Peyer's patch (tissue), 4 donors: ENCODE measurements at regions not wholly inside any gene's neighbourhood (a gene's known extent, or its start where the extent isn't known, plus 50 kb on each side); places are given as distances from the start of the nearest gene placed in this dataset.

Source experiments
- POLR2A ChIP-seq, 2 donors: fragments of 450-650 bp; IDR thresholded peaks; one replicate each; pipeline ENCODE4 v1.5.1; 2017; ENCODE audit warnings: antibody characterized with exemption in 2 of 2, mild to moderate bottlenecking in 2 of 2, moderate library complexity in 2 of 2
- TF ChIP-seq, protein P1 (sequence below), 6 experiments: fragments of 450-650 bp in 4 of 6; fragments of 200-600 bp in 2 of 6; sonication (generic) in 1 of 6; IDR thresholded peaks; one replicate each; pipeline ENCODE4 v1.5.1; 2017 to 2019; ENCODE audit warnings: antibody characterized with exemption in 6 of 6, mild to moderate bottlenecking in 3 of 6, moderate library complexity in 1 of 6

DNA sequence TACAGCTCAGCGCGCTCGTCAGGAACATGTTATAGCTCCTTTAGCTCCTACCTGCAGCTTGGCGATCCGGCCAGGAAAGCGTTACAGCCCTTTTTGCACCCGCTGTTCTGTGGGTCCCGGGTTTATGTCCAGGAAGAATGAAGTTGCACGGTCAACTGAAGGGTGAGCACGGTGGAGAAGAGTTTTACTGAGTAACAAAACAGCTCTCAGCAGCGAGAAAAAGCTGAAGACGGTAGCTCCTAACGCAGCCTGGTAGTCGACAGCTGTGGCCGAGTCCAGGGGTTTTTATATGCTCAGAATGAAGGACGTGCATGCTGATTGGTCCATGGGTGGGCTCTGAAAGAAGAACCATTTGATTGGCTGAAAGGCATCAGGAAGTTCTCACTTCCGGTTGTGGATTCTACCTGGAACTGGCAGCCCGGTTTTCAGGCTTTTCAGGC is 1830.1 kb upstream of the NUDT12 start:
- TF ChIP-seq POLR2A (IDR thresholded peaks at IDR 0.05): no peak
- TF ChIP-seq, protein P1, sequence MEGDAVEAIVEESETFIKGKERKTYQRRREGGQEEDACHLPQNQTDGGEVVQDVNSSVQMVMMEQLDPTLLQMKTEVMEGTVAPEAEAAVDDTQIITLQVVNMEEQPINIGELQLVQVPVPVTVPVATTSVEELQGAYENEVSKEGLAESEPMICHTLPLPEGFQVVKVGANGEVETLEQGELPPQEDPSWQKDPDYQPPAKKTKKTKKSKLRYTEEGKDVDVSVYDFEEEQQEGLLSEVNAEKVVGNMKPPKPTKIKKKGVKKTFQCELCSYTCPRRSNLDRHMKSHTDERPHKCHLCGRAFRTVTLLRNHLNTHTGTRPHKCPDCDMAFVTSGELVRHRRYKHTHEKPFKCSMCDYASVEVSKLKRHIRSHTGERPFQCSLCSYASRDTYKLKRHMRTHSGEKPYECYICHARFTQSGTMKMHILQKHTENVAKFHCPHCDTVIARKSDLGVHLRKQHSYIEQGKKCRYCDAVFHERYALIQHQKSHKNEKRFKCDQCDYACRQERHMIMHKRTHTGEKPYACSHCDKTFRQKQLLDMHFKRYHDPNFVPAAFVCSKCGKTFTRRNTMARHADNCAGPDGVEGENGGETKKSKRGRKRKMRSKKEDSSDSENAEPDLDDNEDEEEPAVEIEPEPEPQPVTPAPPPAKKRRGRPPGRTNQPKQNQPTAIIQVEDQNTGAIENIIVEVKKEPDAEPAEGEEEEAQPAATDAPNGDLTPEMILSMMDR (IDR thresholded peaks at IDR 0.05): no peak
